ENCODE measurements at regions not wholly inside any gene's neighbourhood (a gene's known extent, or its start where the extent isn't known, plus 50 kb on each side); places are given as distances from the start of the nearest gene placed in this dataset.
"Not testable (repeated sequence)": the region's sequence is repeated elsewhere in the genome, so short reads cannot be mapped to it uniquely, and the experiment has no call there.

GRCh38 chr14:56351861-56352260 is 227.7 kb upstream of the TMEM260 start:
- DNase-seq (ENCODE audit: low read depth in 2 of 2), result no peak

GRCh38 chr14:56352999-56353398 is 226.6 kb upstream of the TMEM260 start:
- DNase-seq (ENCODE audit: low read depth in 2 of 2), result no peak

GRCh38 chr14:56357428-56357827 is 222.2 kb upstream of the TMEM260 start:
- no peak for DNase-seq (ENCODE audit: low read depth in 2 of 2)

GRCh38 chr14:56358275-56358674 is 221.3 kb upstream of the TMEM260 start:
- no peak for DNase-seq (ENCODE audit: low read depth in 2 of 2)

- DNase-seq (ENCODE audit: low read depth in 2 of 2), result no peak
Observed at GRCh38 chr14:56358851-56359614, 220.6 kb upstream of the TMEM260 start.

GRCh38 chr14:56365663-56366062 is 213.9 kb upstream of the TMEM260 start:
- not testable (repeated sequence) for DNase-seq (ENCODE audit: low read depth in 2 of 2)

GRCh38 chr14:56367416-56367815 is 212.2 kb upstream of the TMEM260 start:
- DNase-seq (ENCODE audit: low read depth in 2 of 2), result no peak

GRCh38 chr14:56371737-56372136 is 207.9 kb upstream of the TMEM260 start:
- no peak for DNase-seq (ENCODE audit: low read depth in 2 of 2)

- no peak for DNase-seq (ENCODE audit: low read depth in 2 of 2)
Observed at GRCh38 chr14:56374421-56374820, 205.2 kb upstream of the TMEM260 start.

- DNase-seq (ENCODE audit: low read depth in 2 of 2), result no peak
Observed at GRCh38 chr14:56378046-56378445, 201.6 kb upstream of the TMEM260 start.

- no peak for DNase-seq (ENCODE audit: low read depth in 2 of 2)
Observed at GRCh38 chr14:56378475-56378877, 201.1 kb upstream of the TMEM260 start.

- DNase-seq (ENCODE audit: low read depth in 2 of 2), result no peak
Observed at GRCh38 chr14:56379956-56380355, 199.6 kb upstream of the TMEM260 start.

- DNase-seq (ENCODE audit: low read depth in 2 of 2), result no peak
Observed at GRCh38 chr14:56386024-56386423, 193.6 kb upstream of the TMEM260 start.

- no peak for DNase-seq (ENCODE audit: low read depth in 2 of 2)
Observed at GRCh38 chr14:56390859-56391258, 188.7 kb upstream of the TMEM260 start.

GRCh38 chr14:56394826-56395530 is 184.6 kb upstream of the TMEM260 start:
- DNase-seq (ENCODE audit: low read depth in 2 of 2), result no peak

- no peak for DNase-seq (ENCODE audit: low read depth in 2 of 2)
Observed at GRCh38 chr14:56400109-56400825, 179.3 kb upstream of the TMEM260 start.

GRCh38 chr14:56412468-56413434 is 166.8 kb upstream of the TMEM260 start:
- no peak for DNase-seq (ENCODE audit: low read depth in 2 of 2)

- no peak for DNase-seq (ENCODE audit: low read depth in 2 of 2)
Observed at GRCh38 chr14:56413721-56414120, 165.9 kb upstream of the TMEM260 start.

GRCh38 chr14:56414236-56414635 is 165.4 kb upstream of the TMEM260 start:
- no peak for DNase-seq (ENCODE audit: low read depth in 2 of 2)

- no peak for DNase-seq (ENCODE audit: low read depth in 2 of 2)
Observed at GRCh38 chr14:56416213-56416612, 163.4 kb upstream of the TMEM260 start.

GRCh38 chr14:56417173-56417572 is 162.4 kb upstream of the TMEM260 start:
- no peak for DNase-seq (ENCODE audit: low read depth in 2 of 2)

Data from stimulated activated CD4-positive, alpha-beta T cell treated with anti-CD3 and anti-CD28 coated beads, Interleukin-12 subunit alpha, Interleukin-12 subunit beta, amount 100 ng/mL, for 24 hours (primary cell).